ENCODE measurements at regions not wholly inside any gene's neighbourhood (a gene's known extent, or its start where the extent isn't known, plus 50 kb on each side); places are given as distances from the start of the nearest gene placed in this dataset.

GRCh38 chr1:187491082-187491720, 662.5 kb downstream of the PLA2G4A start:
- DNase-seq (no peak), ATAC-seq (ENCODE audit: insufficient read depth, low read depth) (no peak)
- H2AFZ ChIP-seq (ENCODE audit: low read depth, low read length) = no peak overlapping the region
- TF ChIP-seq CTCF (IDR thresholded peaks at IDR 0.05; ENCODE audit: borderline replicate concordance, extremely low read depth, low read length, poor library complexity, severe bottlenecking) (no peak), EZH2 (IDR thresholded peaks at IDR 0.05; ENCODE audit: borderline replicate concordance, low read depth, low read length, severe bottlenecking) (no peak)
- no peaks in the 10 kb centered on the region for H3K79me2 ChIP-seq (ENCODE audit: insufficient read depth, low read length)
- no peaks in the 10 kb centered on the region for H3K27me3 ChIP-seq (ENCODE audit: insufficient read depth, low read length, poor library complexity)
- no peaks in the 10 kb centered on the region for H3K4me1 ChIP-seq (ENCODE audit: insufficient read depth, low read length)
- no peaks in the 10 kb centered on the region for H4K20me1 ChIP-seq (ENCODE audit: insufficient read depth, low read length)
- no peak overlapping the region for H3K9ac ChIP-seq (ENCODE audit: low read depth, low read length)
- no peak overlapping the region for H3K4me2 ChIP-seq (ENCODE audit: insufficient read depth, low read length)
- H3K27ac ChIP-seq (ENCODE audit: low read length) = no peak overlapping the region
- no peak overlapping the region for H3K4me3 ChIP-seq (ENCODE audit: low read depth in 1 of 2, low read length in 2 of 2)
- no peaks in the 10 kb centered on the region for H3K9me3 ChIP-seq (ENCODE audit: insufficient read depth, low read length, severe bottlenecking)
- H3K36me3 ChIP-seq (ENCODE audit: insufficient read depth, low read length) = no peaks in the 10 kb centered on the region

GRCh38 chr1:187498028-187498427, 669.3 kb downstream of the PLA2G4A start:
- DNase-seq (no peak), ATAC-seq (ENCODE audit: insufficient read depth, low read depth) (no peak)
- Histone ChIP-seq H3K4me3 (ENCODE audit: low read depth in 1 of 2, low read length in 2 of 2) (no peak overlapping the region), H3K4me1 (ENCODE audit: insufficient read depth, low read length) (no peaks in the 10 kb centered on the region), H2AFZ (ENCODE audit: low read depth, low read length) (no peak overlapping the region), H3K27ac (ENCODE audit: low read length) (no peak overlapping the region), H4K20me1 (ENCODE audit: insufficient read depth, low read length) (no peaks in the 10 kb centered on the region), H3K27me3 (ENCODE audit: insufficient read depth, low read length, poor library complexity) (no peaks in the 10 kb centered on the region), H3K9ac (ENCODE audit: low read depth, low read length) (no peak overlapping the region), H3K36me3 (ENCODE audit: insufficient read depth, low read length) (no peaks in the 10 kb centered on the region), H3K9me3 (ENCODE audit: insufficient read depth, low read length, severe bottlenecking) (no peaks in the 10 kb centered on the region), H3K79me2 (ENCODE audit: insufficient read depth, low read length) (no peaks in the 10 kb centered on the region), H3K4me2 (ENCODE audit: insufficient read depth, low read length) (no peak overlapping the region)
- TF ChIP-seq CTCF (IDR thresholded peaks at IDR 0.05; ENCODE audit: borderline replicate concordance, extremely low read depth, low read length, poor library complexity, severe bottlenecking) (no peak), EZH2 (IDR thresholded peaks at IDR 0.05; ENCODE audit: borderline replicate concordance, low read depth, low read length, severe bottlenecking) (no peak)

- no peak overlapping the region for H2AFZ ChIP-seq (ENCODE audit: low read depth, low read length)
- TF ChIP-seq CTCF (IDR thresholded peaks at IDR 0.05; ENCODE audit: borderline replicate concordance, extremely low read depth, low read length, poor library complexity, severe bottlenecking) (no peak), EZH2 (IDR thresholded peaks at IDR 0.05; ENCODE audit: borderline replicate concordance, low read depth, low read length, severe bottlenecking) (no peak)
- no peaks in the 10 kb centered on the region for H3K27me3 ChIP-seq (ENCODE audit: insufficient read depth, low read length, poor library complexity)
- no peaks in the 10 kb centered on the region for H3K9me3 ChIP-seq (ENCODE audit: insufficient read depth, low read length, severe bottlenecking)
- no peak overlapping the region for H3K27ac ChIP-seq (ENCODE audit: low read length)
- ATAC-seq (ENCODE audit: insufficient read depth, low read depth) (no peak), DNase-seq (no peak)
- no peak overlapping the region for H3K4me2 ChIP-seq (ENCODE audit: insufficient read depth, low read length)
- no peaks in the 10 kb centered on the region for H4K20me1 ChIP-seq (ENCODE audit: insufficient read depth, low read length)
- no peak overlapping the region for H3K4me3 ChIP-seq (ENCODE audit: low read depth in 1 of 2, low read length in 2 of 2)
- H3K9ac ChIP-seq (ENCODE audit: low read depth, low read length) = no peak overlapping the region
- H3K4me1 ChIP-seq (ENCODE audit: insufficient read depth, low read length) = no peaks in the 10 kb centered on the region
- H3K36me3 ChIP-seq (ENCODE audit: insufficient read depth, low read length) = no peaks in the 10 kb centered on the region
- H3K79me2 ChIP-seq (ENCODE audit: insufficient read depth, low read length) = no peaks in the 10 kb centered on the region
Measured at GRCh38 chr1:187504779-187505178, 676.0 kb downstream of the PLA2G4A start.
